LoVo (cell line): ENCODE measurements at regions not wholly inside any gene's neighbourhood (a gene's known extent, or its start where the extent isn't known, plus 50 kb on each side); places are given as distances from the start of the nearest gene placed in this dataset.
"Not testable (repeated sequence)": the region's sequence is repeated elsewhere in the genome, so short reads cannot be mapped to it uniquely, and the experiment has no call there.

Source experiments
- DNase-seq: peaks from one replicate; pipeline ENCODE4 v3.0.0-alpha.2; 2016; ENCODE audit warnings: low spot score

DNA sequence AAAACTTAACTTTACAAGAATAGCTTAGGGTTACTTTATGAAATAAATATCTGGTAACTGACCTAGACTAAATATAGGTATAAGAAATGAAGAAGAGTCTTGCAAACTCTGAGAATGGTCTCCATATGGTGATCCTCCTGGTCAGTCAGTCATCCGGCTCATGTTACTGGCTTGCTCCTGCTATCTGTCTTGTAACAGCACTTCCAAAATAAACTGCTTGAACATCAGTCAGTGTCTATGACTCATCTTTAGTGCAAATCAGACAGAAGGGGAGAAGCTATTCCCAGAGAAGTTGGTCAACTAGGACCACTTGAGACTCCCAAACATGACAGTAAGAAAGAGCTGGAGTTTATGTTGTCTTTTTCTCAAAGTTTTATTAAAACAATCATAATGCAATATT is 1550.9 kb downstream of the PCDH9 start:
- DNase-seq, result no peak

DNA sequence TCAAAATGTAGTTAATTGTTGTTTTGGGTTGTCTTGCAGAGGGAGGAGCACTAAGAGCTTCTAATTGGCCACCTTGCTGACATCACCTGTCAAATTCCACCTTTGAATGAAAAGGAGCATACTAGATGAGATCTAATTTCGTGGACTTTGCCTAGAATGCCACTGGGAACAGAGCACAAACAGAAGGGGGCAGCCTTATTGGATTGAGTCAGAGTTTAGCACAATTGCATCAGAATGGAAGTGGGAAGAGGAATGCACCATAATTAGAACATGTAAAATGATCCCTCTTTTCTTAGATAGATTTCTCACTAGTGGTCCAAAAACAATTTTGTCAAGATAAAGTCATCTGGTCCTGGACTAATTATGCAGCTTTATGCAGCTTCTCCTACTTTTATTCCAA is 1552.2 kb downstream of the PCDH9 start:
- DNase-seq, result no peak

DNA sequence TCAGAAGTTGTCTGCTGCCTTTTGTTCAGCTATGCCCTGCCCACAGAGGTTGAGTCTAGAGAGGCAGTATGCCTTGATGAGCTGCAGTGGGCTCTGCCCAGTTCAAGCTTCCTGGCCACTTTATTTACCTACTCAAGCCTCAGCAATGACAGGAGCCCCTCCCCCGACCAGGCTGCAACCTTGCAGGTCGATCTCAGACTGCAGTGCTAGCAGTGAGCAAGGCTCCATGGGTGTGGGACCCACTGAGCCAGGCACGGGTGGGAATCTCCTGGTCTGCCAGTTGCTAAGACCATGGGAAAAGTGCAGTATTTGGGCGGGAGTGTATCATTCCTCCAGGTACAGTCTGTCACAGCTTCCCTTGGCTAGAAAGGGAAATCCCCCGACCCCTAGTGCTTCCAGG is 1554.8 kb downstream of the PCDH9 start:
- DNase-seq, result not testable (repeated sequence)

DNA sequence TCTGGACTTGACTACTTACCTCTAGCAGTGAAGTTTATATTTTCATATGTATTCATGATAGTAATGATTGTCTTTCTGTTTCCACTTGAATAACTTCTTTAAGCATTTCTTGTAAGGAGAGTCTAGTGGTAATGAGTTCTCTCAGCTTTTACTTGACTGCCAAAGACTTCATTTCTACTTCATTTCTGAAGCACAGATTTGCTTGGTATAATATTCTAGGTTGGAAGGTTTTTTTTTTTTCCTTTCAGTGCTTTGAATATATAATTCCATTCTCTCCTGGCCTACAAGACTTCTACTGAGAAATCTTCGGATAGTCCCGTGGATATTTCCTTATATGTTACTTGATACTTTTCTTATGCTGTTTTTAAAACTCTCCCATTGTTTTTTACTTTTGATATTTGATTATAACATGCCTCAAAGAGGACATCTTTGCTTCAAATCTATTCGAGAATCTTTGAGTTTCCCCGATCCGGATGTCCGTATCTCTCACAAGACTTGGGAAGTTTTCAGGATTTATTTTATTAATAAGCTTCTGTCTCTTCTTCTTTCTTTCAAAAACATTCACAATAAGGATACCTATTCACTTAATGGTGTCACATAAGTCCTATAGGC is 1560.0 kb downstream of the PCDH9 start:
- DNase-seq, result no peak

DNA sequence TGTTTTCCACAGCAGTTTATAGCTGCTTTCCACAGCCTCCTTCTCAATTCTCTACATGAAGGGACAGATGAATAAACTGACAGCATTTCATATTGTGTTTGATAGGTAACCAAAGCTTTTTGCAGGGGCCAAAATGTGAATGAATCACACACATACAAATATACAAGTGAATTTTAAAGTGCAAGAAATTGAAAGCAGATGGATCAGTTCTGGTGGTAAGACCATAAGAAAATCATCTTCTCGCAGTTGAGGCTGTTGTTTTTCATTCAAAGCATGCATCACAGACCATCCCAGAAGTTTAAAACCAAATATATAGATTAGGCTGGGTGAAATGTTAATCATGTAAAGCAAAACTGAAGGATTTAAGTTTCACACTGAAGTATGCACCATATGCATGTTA is 1569.4 kb downstream of the PCDH9 start:
- no peak for DNase-seq

DNA sequence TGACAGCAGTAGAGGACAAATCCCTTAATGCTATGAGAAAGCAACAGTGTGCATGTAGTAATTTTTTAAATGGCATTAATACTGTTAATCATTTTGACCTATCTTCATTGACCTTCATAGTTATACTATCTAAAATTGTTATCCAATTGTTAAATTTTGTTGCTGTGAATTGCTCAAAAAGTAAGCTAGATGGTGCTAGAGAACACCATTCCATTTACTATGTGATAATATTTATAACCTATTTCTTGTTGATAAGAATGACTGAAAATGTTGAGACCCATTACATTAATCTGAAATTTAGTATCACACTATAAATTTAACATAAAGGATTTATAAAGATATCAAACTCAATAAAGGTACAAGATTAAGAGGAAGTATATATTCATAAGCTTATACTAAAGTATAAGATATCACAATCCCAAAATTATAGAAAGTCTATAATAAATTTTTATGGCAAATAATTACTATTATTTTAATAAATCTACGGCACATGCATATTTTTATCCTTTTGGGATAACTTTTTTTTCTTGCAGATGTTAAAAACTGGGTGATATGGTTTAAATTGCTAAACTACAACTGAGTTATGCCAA is 1573.3 kb downstream of the PCDH9 start:
- no peak for DNase-seq

DNA sequence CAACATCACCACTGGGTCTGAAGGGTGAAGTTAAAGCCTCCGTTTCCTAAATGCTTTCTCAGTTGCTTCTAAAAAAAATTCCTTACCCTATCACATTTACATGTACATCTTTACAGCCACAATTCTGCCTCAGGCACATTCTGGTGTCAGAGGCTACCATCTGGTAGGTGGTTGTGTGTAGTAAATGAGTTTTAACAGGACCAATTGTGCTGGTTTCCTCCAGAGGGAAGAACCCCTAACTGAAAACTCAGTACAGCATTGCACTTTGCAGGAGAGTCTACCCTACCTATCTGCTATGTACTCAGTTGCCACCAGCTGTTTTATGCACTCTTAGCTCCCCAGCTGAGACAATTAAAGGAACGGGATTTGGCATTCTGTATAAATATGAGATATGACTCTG is 1576.5 kb downstream of the PCDH9 start:
- no peak for DNase-seq

DNA sequence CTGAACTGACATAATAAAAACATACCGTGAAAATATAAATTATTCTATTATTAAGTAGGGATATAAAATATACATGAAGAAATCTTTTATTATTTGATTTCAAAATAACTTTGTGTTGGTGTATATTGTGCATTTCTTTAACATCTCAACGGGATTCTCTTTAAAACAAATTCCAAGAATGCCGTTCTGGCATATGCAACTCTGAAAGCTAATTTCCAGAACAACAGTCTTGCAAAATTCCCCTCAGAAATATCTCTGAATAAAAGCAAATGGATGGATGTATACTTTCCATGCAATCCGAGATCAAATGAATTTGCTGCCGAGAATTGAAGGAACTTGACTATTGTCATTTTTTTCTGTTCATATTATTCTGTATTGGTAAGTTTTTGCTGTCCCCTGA is 1579.8 kb downstream of the PCDH9 start:
- DNase-seq, result no peak

DNA sequence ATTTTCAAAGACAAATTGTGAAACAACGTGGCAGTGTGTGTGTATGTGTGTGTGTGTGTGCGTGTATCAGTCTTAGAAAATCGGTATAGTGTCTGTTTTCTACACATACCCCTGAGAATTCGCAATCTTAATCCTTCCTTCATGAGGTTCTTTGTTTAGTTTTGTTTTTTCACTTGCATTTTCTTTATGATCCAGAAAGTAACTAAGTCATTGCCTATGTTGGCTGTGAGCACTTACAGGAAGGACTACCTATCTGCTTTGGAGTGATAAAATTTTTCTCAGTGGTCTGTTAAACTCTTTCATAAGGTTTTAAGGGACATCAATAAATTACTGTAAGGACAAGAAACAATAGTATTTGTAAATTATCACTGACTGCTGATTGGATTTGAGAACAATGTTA is 1587.1 kb downstream of the PCDH9 start:
- no peak for DNase-seq

DNA sequence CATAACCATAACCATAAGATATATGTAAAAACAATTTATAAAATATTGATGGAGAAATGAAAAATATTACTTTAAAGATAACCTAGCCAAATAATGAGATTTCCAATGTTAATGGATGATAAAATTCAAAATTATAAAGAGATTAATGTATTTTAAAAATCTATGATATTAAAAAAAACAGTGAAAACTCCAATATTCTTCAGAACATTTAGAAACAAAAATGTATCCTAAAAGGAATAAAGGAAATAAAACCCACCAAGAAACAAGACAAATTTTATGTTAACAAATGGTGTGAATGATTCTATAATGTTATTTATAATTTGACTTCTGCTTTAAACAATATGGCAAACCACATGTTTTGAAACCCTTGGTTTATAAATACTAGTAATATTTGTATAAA is 1587.8 kb downstream of the PCDH9 start:
- no peak for DNase-seq

DNA sequence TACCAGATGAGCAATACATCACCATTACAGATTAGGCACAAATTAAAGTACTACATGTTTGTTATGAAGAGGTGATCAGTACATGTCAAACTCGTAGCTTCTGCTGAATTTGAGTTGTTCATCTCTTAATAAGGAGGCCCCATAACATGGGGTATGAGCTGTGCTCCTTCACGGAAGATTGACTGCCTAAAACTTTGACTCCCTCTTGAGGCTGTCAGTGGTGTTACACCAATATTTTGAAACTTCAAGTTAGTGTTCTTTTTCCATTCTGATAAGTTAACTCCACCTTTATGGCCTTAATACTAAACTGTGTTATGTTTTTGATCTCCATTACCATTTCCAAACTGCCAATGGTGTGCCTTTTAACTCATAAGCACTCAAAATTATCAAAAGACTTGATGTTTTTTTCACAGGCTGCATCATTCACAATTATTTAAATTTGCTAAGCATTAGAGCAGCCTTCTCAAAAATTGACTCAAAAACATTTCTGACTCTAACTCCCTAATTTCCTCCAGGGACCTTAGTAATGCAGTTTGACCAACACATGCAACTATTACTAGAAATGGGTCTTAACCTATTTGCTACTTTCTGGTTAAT is 1591.5 kb downstream of the PCDH9 start:
- DNase-seq, result peak; percentile 21

DNA sequence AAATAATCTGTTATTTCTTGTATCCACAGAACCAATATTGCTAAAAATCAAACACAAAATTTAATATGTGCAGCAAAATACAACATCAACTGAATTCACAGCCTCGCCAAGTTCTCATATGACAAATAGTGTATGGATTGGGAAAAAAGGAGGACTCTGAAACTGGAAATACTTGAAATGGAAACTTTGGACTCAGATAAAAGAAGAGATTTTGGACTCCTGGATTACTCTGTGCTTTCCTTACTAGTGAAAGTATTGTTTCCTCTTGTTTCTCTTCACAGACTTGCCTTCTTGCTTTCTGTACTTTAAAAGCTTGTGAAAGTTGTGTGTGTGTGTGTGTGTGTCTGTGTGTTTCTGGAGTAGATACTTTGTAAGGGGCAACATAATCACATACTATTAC is 1596.3 kb downstream of the PCDH9 start:
- no peak for DNase-seq

DNA sequence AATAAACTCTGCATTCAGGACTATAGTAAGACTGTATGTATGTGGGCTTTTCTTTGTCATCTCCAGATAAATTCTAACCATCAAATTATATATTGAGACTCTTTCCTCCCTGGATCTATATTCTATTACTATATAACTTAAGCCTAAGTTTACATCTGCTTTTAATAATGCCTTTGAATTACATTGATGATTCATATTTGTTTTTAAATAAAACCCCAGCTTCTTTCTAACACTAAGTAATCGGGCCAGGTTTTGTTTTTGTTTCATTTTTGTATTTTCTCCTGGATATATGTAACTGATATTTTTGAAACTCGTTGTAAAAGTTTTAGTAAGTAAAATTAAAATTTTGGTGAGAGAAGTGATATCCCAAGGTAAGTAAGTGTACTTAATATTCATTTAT is 1599.1 kb downstream of the PCDH9 start:
- DNase-seq, result no peak

DNA sequence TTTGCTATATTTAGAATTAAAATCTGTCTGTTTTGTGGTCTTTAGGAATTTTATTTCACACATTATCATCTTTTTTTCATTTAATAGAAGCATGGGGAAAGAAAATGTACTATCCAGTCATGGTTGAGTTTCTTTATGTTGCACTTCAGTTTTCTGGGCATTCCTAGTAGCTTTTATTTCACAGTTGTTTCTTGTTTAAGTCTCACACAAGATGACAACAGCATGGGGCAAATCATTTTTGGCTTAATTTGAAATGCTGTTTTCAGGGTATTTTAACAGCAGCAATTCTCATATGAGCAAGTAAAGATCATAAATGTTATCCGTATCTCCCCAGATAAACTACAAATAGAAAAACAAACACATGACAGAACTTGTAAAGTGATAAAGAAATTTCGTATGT is 1600.2 kb downstream of the PCDH9 start:
- no peak for DNase-seq

DNA sequence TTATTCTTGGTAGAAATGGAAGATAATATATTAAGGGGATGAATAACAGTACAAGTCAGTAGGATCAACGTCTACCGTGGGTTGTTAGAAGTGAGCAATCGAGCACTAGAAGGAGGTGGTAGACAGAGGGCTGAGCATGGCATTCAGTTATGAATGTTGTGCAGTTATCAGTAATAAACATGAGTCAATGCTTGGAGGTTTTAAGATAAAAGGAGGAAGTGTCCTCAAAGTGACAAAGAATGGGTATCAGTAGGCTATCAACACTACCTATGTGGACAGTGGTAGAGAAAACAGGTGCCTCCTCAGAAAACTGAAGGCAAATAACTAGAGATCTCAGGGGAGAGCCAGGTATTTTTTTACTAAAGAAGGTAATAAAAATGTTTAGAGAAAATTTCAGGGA is 1607.0 kb downstream of the PCDH9 start:
- no peak for DNase-seq

DNA sequence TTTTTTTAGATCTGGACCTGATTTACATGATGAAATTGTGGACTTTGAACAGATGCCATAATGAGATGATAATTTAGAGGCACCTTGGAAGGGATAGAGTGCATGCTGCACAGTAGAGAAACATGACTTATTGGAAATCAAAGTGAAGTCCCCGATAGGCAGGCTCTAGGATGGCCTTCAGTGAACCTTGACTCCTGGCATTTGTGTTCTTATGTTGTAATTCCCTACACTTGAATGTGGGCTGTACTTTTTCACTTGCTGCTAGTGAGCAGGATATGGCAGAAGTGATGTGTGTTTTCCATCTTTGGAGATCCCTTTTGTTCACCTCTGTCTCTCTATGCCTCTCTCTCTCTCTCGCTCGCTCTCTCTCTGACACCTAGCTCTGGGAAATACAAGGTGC is 1614.6 kb downstream of the PCDH9 start:
- no peak for DNase-seq

DNA sequence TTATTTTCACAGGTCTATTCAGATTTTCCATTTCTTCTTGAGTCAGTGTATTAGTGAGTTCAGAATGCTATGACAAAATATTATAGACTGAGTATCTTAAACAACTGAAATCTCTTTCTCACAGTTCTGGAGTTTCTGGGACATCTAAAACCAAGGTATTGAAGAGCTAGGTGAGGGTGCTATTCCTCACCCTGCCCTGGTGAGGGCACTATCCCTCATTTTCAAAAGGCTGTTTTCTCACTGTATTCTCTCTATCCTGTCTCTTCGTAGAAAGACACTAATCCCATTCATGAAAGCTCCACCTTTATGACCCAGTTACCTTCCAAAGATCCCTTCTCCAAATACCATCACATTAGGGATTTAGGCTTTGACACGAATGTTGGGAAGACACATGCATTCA is 1617.1 kb downstream of the PCDH9 start:
- no peak for DNase-seq

DNA sequence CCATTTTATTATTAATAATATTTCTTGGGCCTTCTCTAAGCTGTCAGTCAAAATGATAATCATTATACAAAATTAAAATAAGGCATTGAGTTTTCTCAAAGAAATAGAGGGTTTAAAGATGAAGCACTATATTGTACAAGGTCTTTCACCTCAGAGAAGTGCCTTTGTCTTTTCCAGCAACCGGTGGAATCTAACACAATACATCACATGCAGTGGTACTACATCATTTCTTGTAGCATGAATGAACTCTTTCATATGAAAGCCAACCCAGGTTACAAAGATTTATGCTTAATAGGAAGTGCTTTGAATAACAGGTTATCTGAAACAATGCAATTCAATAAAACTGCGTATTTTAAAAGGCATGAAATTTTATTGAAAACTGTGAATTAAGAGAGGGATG is 1620.8 kb downstream of the PCDH9 start:
- no peak for DNase-seq

DNA sequence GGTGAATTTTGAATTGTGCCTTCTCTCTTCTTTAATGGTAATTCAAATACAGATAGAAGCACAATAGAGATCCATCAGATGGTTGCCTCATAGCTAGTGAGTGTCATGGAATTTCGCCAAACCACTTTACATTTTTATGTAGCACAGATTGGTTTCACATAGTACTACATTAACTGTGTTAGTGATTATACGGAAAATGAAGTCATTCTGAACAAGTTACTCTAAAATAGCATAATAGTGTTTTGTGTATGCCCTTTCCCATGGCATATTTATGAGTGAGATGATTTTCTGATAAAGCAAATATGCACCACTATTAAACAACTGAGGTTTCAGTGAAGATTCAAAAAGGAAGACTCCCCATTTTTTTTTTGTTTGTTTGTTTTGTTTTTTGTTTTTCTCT is 1623.5 kb downstream of the PCDH9 start:
- DNase-seq, result no peak

DNA sequence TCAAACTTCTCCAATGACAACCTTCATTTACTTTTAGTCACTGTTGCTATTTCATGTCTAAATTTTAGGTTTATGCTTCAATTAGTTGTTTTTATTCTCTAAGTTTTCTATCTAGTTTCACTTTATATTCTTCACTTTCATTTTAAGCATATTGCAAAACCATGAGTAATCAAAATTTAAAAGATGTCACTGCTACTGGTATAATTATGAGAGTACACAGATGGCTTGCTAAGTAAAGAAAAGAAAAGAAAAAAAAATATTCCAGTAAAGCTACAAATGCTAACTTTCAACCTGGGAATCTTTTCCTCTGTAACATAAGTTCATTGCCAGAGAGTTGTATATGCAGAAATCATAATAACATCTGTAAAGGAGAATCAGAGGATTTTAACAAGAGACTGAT is 1624.7 kb downstream of the PCDH9 start:
- DNase-seq, result no peak

DNA sequence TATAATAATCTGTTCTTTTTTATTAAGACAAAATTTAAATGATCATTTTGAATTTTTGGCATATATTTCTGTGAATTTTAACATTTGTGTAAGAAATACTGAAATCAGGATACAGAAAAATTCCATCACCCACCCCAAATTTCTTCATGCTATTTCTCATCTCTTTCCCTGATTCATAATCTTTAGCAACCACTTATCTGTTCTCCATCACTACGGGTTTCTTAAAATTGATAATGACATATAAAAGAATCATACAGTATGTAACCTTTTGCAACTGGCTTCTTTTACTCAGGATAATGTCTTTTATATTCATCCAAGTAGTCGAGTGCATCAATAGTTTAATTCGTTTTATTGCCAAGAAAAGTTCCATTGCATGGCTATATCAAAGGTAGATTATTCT is 1627.0 kb downstream of the PCDH9 start:
- DNase-seq, result no peak

DNA sequence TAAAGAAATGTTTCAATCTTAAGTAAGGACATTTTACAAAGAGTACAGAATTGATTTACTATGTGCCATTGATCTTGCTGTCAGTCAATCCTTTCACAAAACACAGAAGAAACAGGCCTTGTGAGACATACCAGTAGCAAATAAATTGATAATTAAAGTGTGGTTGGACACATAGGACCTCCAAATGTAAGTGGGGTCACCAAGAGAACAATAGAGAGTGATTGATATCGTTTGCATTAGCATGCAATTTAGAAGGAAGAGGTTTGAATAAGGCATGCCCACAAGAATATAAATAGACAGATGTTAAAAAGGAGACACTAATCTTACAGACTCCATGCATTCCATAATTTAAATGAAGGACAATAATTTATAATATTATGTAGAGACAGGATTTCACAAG is 1628.3 kb downstream of the PCDH9 start:
- DNase-seq, result no peak

DNA sequence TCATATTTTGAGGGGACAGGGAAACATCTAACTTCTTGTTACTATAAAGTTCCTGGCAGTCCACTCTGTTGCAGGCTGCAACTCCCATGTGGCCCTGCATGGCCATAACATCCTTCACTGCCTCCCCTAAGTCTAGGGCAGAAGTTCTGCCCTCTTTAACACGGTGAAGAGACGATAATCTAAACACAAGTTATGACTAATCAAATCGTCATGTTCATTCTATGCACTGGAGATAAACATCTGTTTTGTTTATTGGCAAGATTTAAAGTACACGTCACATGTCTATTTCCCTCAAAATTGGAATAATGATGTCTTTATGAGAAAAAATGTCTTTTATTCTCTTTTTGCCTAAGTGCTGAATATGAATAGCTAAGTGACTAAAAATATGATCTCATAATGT is 1629.4 kb downstream of the PCDH9 start:
- DNase-seq, result no peak
